IgD-negative memory B cell (primary cell): ENCODE measurements at regions not wholly inside any gene's neighbourhood (a gene's known extent, or its start where the extent isn't known, plus 50 kb on each side); places are given as distances from the start of the nearest gene placed in this dataset.
A peak's percentile ranks its signal among the peaks of the same experiment; 100 is the strongest.
"Not testable (repeated sequence)": the region's sequence is repeated elsewhere in the genome, so short reads cannot be mapped to it uniquely, and the experiment has no call there.

Experiments
- H3K27ac Mint-ChIP-seq, 3 donors: one replicate each; pipeline ENCODE4 v1.8.0; 2020 to 2022; ENCODE audit warnings: mild to moderate bottlenecking in 3 of 3, mixed read lengths in 3 of 3, moderate library complexity in 1 of 3
- H3K27me3 Mint-ChIP-seq: one replicate; pipeline ENCODE4 v1.8.0; 2021; ENCODE audit warnings: mixed read lengths
- H3K36me3 Mint-ChIP-seq: one replicate; pipeline ENCODE4 v1.8.0; 2020; ENCODE audit warnings: mild to moderate bottlenecking, mixed read lengths
- H3K4me1 Mint-ChIP-seq, 3 donors: one replicate each; pipeline ENCODE4 v1.8.0; 2020 to 2022; ENCODE audit warnings: mixed read lengths in 3 of 3, mild to moderate bottlenecking in 1 of 3
- H3K4me3 Mint-ChIP-seq, 4 donors: one replicate each; pipeline ENCODE4 v1.8.0; 2020 to 2022; ENCODE audit warnings: mild to moderate bottlenecking in 4 of 4, mixed read lengths in 4 of 4, moderate library complexity in 3 of 4
- H3K9me3 Mint-ChIP-seq, 3 donors: one replicate each; pipeline ENCODE4 v1.8.0; 2020 to 2021; ENCODE audit warnings: mixed read lengths in 3 of 3, mild to moderate bottlenecking in 1 of 3

DNA sequence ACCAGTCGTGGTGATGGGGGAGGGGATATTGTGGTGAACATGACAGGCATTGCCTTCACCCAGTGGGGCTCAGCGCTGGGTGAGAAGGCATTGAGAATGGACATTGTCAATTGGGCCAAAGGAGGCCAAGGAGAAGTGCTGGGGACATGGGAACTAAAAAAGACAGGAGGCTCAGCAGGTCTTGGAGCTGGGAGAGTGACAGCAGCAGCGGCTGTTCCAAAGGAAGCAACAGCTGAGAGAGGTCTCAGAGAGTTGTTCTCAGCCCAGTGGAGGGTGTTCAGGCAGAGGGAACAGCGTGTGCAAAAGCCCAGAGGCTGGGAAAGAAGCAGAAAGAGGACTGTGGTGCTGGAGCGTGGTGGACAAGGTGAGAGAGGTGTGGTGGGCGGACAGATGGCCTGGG is 56.6 kb upstream of the ASNS start:
- not testable (repeated sequence) for H3K27me3 Mint-ChIP-seq, H3K36me3 Mint-ChIP-seq, H3K4me1 Mint-ChIP-seq, H3K9me3 Mint-ChIP-seq
- Mint-ChIP-seq H3K4me3 (peak overlapping the region in 3 of 4 donors; percentile 41 to 88 (median 78)), H3K27ac (peak overlapping the region in 1 of 3 donors; percentile 53)

- not testable (repeated sequence) for H3K9me3 Mint-ChIP-seq, H3K36me3 Mint-ChIP-seq, H3K4me1 Mint-ChIP-seq, H3K27me3 Mint-ChIP-seq
- Mint-ChIP-seq H3K27ac (peak overlapping the region in 1 of 3 donors; percentile 53), H3K4me3 (peak overlapping the region in 3 of 4 donors; percentile 41 to 88 (median 78))
Observed at GRCh38 chr7:97927790-97928748, 55.9 kb upstream of the ASNS start.
